ENCODE measurements at regions not wholly inside any gene's neighbourhood (a gene's known extent, or its start where the extent isn't known, plus 50 kb on each side); places are given as distances from the start of the nearest gene placed in this dataset.

- no peak for TF ChIP-seq CTCF (IDR thresholded peaks at IDR 0.05; ENCODE audit: low read depth, low read length)
- no peak for DNase-seq (ENCODE audit: low read depth in 1 of 2, low spot score in 1 of 2)
Observed at GRCh38 chr1:99482286-99482685, 163.6 kb upstream of the PALMD start.

GRCh38 chr1:99482750-99483149, 163.2 kb upstream of the PALMD start:
- Histone ChIP-seq H3K9me3 (ENCODE audit: low read depth) (no peaks in the 10 kb centered on the region), H3K4me3 (no peak overlapping the region), H3K4me1 (ENCODE audit: low read depth) (peaks cover 3% of the 10 kb centered on the region), H3K27ac (no peak overlapping the region), H3K27me3 (no peaks in the 10 kb centered on the region), H3K36me3 (no peaks in the 10 kb centered on the region)
- no peak for TF ChIP-seq CTCF (IDR thresholded peaks at IDR 0.05; ENCODE audit: low read depth, low read length)
- DNase-seq (ENCODE audit: low read depth in 1 of 2, low spot score in 1 of 2) = no peak

More at GRCh38 chr1:99482286-99482685, 163.6 kb upstream of the PALMD start:
- Histone ChIP-seq H3K4me3 (no peak overlapping the region), H3K9me3 (ENCODE audit: low read depth) (no peaks in the 10 kb centered on the region), H3K4me1 (ENCODE audit: low read depth) (peaks cover 3% of the 10 kb centered on the region), H3K27ac (no peak overlapping the region), H3K36me3 (no peaks in the 10 kb centered on the region), H3K27me3 (no peaks in the 10 kb centered on the region)

GRCh38 chr1:99490031-99490430, 155.9 kb upstream of the PALMD start:
- no peak for TF ChIP-seq CTCF (IDR thresholded peaks at IDR 0.05; ENCODE audit: low read depth, low read length)
- Histone ChIP-seq H3K4me1 (ENCODE audit: low read depth) (no peaks in the 10 kb centered on the region), H3K9me3 (ENCODE audit: low read depth) (no peaks in the 10 kb centered on the region), H3K4me3 (no peak overlapping the region), H3K36me3 (no peaks in the 10 kb centered on the region), H3K27me3 (no peaks in the 10 kb centered on the region), H3K27ac (no peak overlapping the region)
- DNase-seq (ENCODE audit: low read depth in 1 of 2, low spot score in 1 of 2) = peak in 1 of 2 donors; percentile 50

GRCh38 chr1:99496067-99496466, 149.8 kb upstream of the PALMD start:
- Histone ChIP-seq H3K36me3 (no peaks in the 10 kb centered on the region), H3K4me1 (ENCODE audit: low read depth) (no peaks in the 10 kb centered on the region), H3K4me3 (no peak overlapping the region), H3K27ac (no peak overlapping the region), H3K9me3 (ENCODE audit: low read depth) (no peaks in the 10 kb centered on the region), H3K27me3 (no peaks in the 10 kb centered on the region)
- DNase-seq (ENCODE audit: low read depth in 1 of 2, low spot score in 1 of 2) = peak in 1 of 2 donors; percentile 18
- no peak for TF ChIP-seq CTCF (IDR thresholded peaks at IDR 0.05; ENCODE audit: low read depth, low read length)

GRCh38 chr1:99497690-99498089, 148.2 kb upstream of the PALMD start:
- no peaks in the 10 kb centered on the region for H3K36me3 ChIP-seq
- H3K27me3 ChIP-seq = no peaks in the 10 kb centered on the region
- no peak for DNase-seq (ENCODE audit: low read depth in 1 of 2, low spot score in 1 of 2)
- no peaks in the 10 kb centered on the region for H3K4me1 ChIP-seq (ENCODE audit: low read depth)
- H3K4me3 ChIP-seq = no peak overlapping the region
- H3K9me3 ChIP-seq (ENCODE audit: low read depth) = no peaks in the 10 kb centered on the region
- no peak for TF ChIP-seq CTCF (IDR thresholded peaks at IDR 0.05; ENCODE audit: low read depth, low read length)
- H3K27ac ChIP-seq = no peak overlapping the region

- no peaks in the 10 kb centered on the region for H3K27me3 ChIP-seq
- H3K4me3 ChIP-seq = no peak overlapping the region
- H3K36me3 ChIP-seq = no peaks in the 10 kb centered on the region
- H3K27ac ChIP-seq = no peak overlapping the region
- no peaks in the 10 kb centered on the region for H3K9me3 ChIP-seq (ENCODE audit: low read depth)
- H3K4me1 ChIP-seq (ENCODE audit: low read depth) = peaks cover 15% of the 10 kb centered on the region
- DNase-seq (ENCODE audit: low read depth in 1 of 2, low spot score in 1 of 2) = no peak
- TF ChIP-seq CTCF (IDR thresholded peaks at IDR 0.05; ENCODE audit: low read depth, low read length) = no peak
Observed at GRCh38 chr1:99500541-99500940, 145.4 kb upstream of the PALMD start.

All from cardiac muscle cell (in vitro differentiated cells and primary cell).